ENCODE measurements at regions not wholly inside any gene's neighbourhood (a gene's known extent, or its start where the extent isn't known, plus 50 kb on each side); places are given as distances from the start of the nearest gene placed in this dataset.

- H3K4me3 ChIP-seq (ENCODE audit: low read length): no peak overlapping the region
- DNase-seq (ENCODE audit: low read depth): no peak
- TF ChIP-seq, protein P1, sequence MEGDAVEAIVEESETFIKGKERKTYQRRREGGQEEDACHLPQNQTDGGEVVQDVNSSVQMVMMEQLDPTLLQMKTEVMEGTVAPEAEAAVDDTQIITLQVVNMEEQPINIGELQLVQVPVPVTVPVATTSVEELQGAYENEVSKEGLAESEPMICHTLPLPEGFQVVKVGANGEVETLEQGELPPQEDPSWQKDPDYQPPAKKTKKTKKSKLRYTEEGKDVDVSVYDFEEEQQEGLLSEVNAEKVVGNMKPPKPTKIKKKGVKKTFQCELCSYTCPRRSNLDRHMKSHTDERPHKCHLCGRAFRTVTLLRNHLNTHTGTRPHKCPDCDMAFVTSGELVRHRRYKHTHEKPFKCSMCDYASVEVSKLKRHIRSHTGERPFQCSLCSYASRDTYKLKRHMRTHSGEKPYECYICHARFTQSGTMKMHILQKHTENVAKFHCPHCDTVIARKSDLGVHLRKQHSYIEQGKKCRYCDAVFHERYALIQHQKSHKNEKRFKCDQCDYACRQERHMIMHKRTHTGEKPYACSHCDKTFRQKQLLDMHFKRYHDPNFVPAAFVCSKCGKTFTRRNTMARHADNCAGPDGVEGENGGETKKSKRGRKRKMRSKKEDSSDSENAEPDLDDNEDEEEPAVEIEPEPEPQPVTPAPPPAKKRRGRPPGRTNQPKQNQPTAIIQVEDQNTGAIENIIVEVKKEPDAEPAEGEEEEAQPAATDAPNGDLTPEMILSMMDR (IDR thresholded peaks at IDR 0.05; ENCODE audit: insufficient read depth, low read depth, low read length, missing control alignments): no peak
Measured at GRCh38 chr9:11871852-11872251, 821.3 kb upstream of the TYRP1 start.

DNA sequence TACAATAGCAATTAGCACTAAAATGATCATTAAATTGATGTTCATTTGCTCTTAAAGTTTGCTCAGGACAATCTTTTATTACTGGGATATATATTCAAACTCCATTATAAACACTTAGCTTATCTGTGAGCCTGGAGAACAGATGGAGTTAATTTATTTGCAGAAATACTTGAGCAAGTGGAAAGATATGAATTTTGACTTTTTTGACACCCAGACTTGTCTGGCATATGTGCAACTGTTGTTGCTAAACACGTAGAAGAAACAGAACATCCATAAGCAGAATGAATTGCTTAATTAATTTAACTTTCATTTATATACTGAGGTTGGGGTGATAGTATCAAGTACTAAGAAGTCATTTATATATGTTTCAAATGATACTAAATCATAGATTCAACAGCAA, 820.7 kb upstream of the TYRP1 start:
- DNase-seq (ENCODE audit: low read depth): no peak
- TF ChIP-seq, protein P1 (IDR thresholded peaks at IDR 0.05; ENCODE audit: insufficient read depth, low read depth, low read length, missing control alignments): no peak

DNA sequence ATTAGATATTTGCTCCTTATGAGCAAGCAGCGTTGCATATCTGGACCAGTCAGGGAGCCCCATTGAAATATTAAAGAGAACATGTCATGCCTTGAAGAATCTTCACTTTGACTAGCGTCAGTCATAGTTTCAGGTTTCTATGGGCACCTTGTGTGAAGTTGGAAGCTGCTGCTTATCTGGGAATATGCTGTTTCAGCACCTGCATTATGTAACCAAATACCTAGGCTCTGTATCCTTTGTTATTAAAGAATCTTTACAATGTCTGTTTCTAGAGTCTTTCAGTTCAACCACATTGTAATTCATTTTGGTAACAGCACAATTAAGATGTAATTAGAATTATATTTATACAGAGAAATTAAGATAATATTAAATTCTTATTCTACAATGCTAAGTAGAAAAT, 818.8 kb upstream of the TYRP1 start:
- TF ChIP-seq, protein P1 (IDR thresholded peaks at IDR 0.05; ENCODE audit: insufficient read depth, low read depth, low read length, missing control alignments): no peak
- no peak for DNase-seq (ENCODE audit: low read depth)
- no peak overlapping the region for H3K4me3 ChIP-seq (ENCODE audit: low read length)

More for the DNA sequence above, 820.7 kb upstream of the TYRP1 start:
- H3K4me3 ChIP-seq (ENCODE audit: low read length): no peak overlapping the region

GRCh38 chr9:11892401-11892800, 800.8 kb upstream of the TYRP1 start:
- TF ChIP-seq, protein P1 (IDR thresholded peaks at IDR 0.05; ENCODE audit: insufficient read depth, low read depth, low read length, missing control alignments): no peak
- H3K4me3 ChIP-seq (ENCODE audit: low read length): no peak overlapping the region
- DNase-seq (ENCODE audit: low read depth): no peak

GRCh38 chr9:11893331-11893730, 799.9 kb upstream of the TYRP1 start:
- no peak overlapping the region for H3K4me3 ChIP-seq (ENCODE audit: low read length)
- TF ChIP-seq, protein P1 (IDR thresholded peaks at IDR 0.05; ENCODE audit: insufficient read depth, low read depth, low read length, missing control alignments): no peak
- DNase-seq (ENCODE audit: low read depth): no peak

GRCh38 chr9:11894136-11894535, 799.0 kb upstream of the TYRP1 start:
- no peak overlapping the region for H3K4me3 ChIP-seq (ENCODE audit: low read length)
- TF ChIP-seq, protein P1 (IDR thresholded peaks at IDR 0.05; ENCODE audit: insufficient read depth, low read depth, low read length, missing control alignments): no peak
- DNase-seq (ENCODE audit: low read depth): no peak

DNA sequence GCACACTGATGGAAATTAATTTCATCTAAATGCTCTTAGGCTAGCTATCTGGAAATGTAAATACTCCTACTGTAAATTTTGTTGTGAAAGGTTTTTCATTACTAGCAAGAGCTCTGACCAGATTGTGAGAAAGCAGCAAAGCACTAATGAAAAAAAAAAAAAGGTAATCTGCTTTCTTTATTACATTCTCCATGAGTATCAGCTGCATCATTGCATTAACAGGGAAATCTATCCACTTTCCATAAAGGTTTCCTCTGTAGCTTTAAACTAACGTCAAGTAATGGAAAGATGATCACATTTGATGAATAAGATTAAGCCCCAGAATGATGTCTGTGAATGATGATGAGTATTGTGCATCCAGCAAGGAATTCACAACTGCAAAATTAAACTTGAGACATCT, 790.6 kb upstream of the TYRP1 start:
- no peak overlapping the region for H3K4me3 ChIP-seq (ENCODE audit: low read length)
- TF ChIP-seq, protein P1 (IDR thresholded peaks at IDR 0.05; ENCODE audit: insufficient read depth, low read depth, low read length, missing control alignments): no peak
- DNase-seq (ENCODE audit: low read depth): no peak
